ENCODE measurements at regions not wholly inside any gene's neighbourhood (a gene's known extent, or its start where the extent isn't known, plus 50 kb on each side); places are given as distances from the start of the nearest gene placed in this dataset.

GRCh38 chr3:10763817-10764258 is 52.2 kb upstream of the SLC6A11 start:
- Histone ChIP-seq H3K79me2 (ENCODE audit: insufficient read depth, low read length) (no peaks in the 10 kb centered on the region), H3K4me2 (ENCODE audit: low read depth, low read length, poor library complexity, severe bottlenecking) (no peak overlapping the region), H3K9ac (ENCODE audit: low read length) (no peak overlapping the region), H3K4me3 (ENCODE audit: insufficient read depth, low read length, poor library complexity, severe bottlenecking) (no peak overlapping the region), H3F3A (ENCODE audit: insufficient read depth) (no peaks in the 10 kb centered on the region), H4K20me1 (ENCODE audit: low read depth, low read length) (no peaks in the 10 kb centered on the region), H3K9me3 (ENCODE audit: insufficient read depth, low read length) (no peaks in the 10 kb centered on the region), H3K27ac (ENCODE audit: low read depth, low read length) (no peak overlapping the region), H2AFZ (ENCODE audit: low read depth, low read length, severe bottlenecking) (no peak overlapping the region), H3K36me3 (ENCODE audit: low read length) (no peaks in the 10 kb centered on the region), H3K27me3 (ENCODE audit: low read length) (no peaks in the 10 kb centered on the region), H3K9me2 (replicated peaks; ENCODE audit: insufficient read depth, low read length) (no peaks in the 10 kb centered on the region)
- no peak for TF ChIP-seq CTCF (IDR thresholded peaks at IDR 0.05; ENCODE audit: insufficient read depth, low read length, poor library complexity, severe bottlenecking)
- no peak for TF ChIP-seq EZH2phosphoT487 (conservative IDR thresholded peaks at IDR 0.05; ENCODE audit: low read length)

GRCh38 chr3:10764259-10765051 is 51.6 kb upstream of the SLC6A11 start:
- TF ChIP-seq CTCF (IDR thresholded peaks at IDR 0.05; ENCODE audit: insufficient read depth, low read length, poor library complexity, severe bottlenecking) (no peak), EZH2phosphoT487 (conservative IDR thresholded peaks at IDR 0.05; ENCODE audit: low read length) (no peak)
- H3K79me2 ChIP-seq (ENCODE audit: insufficient read depth, low read length): no peaks in the 10 kb centered on the region
- no peak overlapping the region for H3K4me2 ChIP-seq (ENCODE audit: low read depth, low read length, poor library complexity, severe bottlenecking)
- no peak overlapping the region for H3K27ac ChIP-seq (ENCODE audit: low read depth, low read length)
- no peak overlapping the region for H2AFZ ChIP-seq (ENCODE audit: low read depth, low read length, severe bottlenecking)
- no peaks in the 10 kb centered on the region for H3K9me3 ChIP-seq (ENCODE audit: insufficient read depth, low read length)
- H3F3A ChIP-seq (ENCODE audit: insufficient read depth): no peaks in the 10 kb centered on the region
- no peak overlapping the region for H3K4me3 ChIP-seq (ENCODE audit: insufficient read depth, low read length, poor library complexity, severe bottlenecking)
- no peaks in the 10 kb centered on the region for H4K20me1 ChIP-seq (ENCODE audit: low read depth, low read length)
- H3K9ac ChIP-seq (ENCODE audit: low read length): no peak overlapping the region
- no peaks in the 10 kb centered on the region for H3K9me2 ChIP-seq (replicated peaks; ENCODE audit: insufficient read depth, low read length)
- H3K36me3 ChIP-seq (ENCODE audit: low read length): no peaks in the 10 kb centered on the region
- no peaks in the 10 kb centered on the region for H3K27me3 ChIP-seq (ENCODE audit: low read length)

GRCh38 chr3:10766049-10766705 is 49.9 kb upstream of the SLC6A11 start:
- Histone ChIP-seq H3K4me2 (ENCODE audit: low read depth, low read length, poor library complexity, severe bottlenecking) (no peak overlapping the region), H3K27me3 (ENCODE audit: low read length) (no peaks in the 10 kb centered on the region), H3K9me3 (ENCODE audit: insufficient read depth, low read length) (no peaks in the 10 kb centered on the region), H3K27ac (ENCODE audit: low read depth, low read length) (no peak overlapping the region), H3K36me3 (ENCODE audit: low read length) (no peaks in the 10 kb centered on the region), H3K9me2 (replicated peaks; ENCODE audit: insufficient read depth, low read length) (no peaks in the 10 kb centered on the region), H3K4me3 (ENCODE audit: insufficient read depth, low read length, poor library complexity, severe bottlenecking) (no peak overlapping the region), H3F3A (ENCODE audit: insufficient read depth) (no peaks in the 10 kb centered on the region), H2AFZ (ENCODE audit: low read depth, low read length, severe bottlenecking) (no peak overlapping the region), H3K9ac (ENCODE audit: low read length) (no peak overlapping the region), H4K20me1 (ENCODE audit: low read depth, low read length) (no peaks in the 10 kb centered on the region), H3K79me2 (ENCODE audit: insufficient read depth, low read length) (no peaks in the 10 kb centered on the region)
- no peak for TF ChIP-seq EZH2phosphoT487 (conservative IDR thresholded peaks at IDR 0.05; ENCODE audit: low read length)

All from SU-DHL-6 (cell line).